HG02759 (cell line): ENCODE measurements at regions not wholly inside any gene's neighbourhood (a gene's known extent, or its start where the extent isn't known, plus 50 kb on each side); places are given as distances from the start of the nearest gene placed in this dataset.
"Not testable (repeated sequence)": the region's sequence is repeated elsewhere in the genome, so short reads cannot be mapped to it uniquely, and the experiment has no call there.

Experiments used
- ATAC-seq: cut with Tn5 transposase; IDR thresholded peaks from one replicate; pipeline ENCODE4 v1.9.1; 2021; ENCODE audit warnings: mild to moderate bottlenecking, moderate library complexity; ENCODE audit not compliant: unreplicated experiment

- ATAC-seq: not testable (repeated sequence)
These were observed 104.7 kb upstream of the SPATS2L start for GRCh38 chr2:200201839-200202238.

- no peak for ATAC-seq
These were observed 103.1 kb upstream of the SPATS2L start for GRCh38 chr2:200203381-200203827.

- ATAC-seq: no peak
These were observed 98.5 kb upstream of the SPATS2L start for GRCh38 chr2:200208041-200208440.

GRCh38 chr2:200209030-200209429 is 97.5 kb upstream of the SPATS2L start:
- no peak for ATAC-seq

GRCh38 chr2:200211643-200212042 is 94.8 kb upstream of the SPATS2L start:
- no peak for ATAC-seq

GRCh38 chr2:200212862-200213425 is 93.5 kb upstream of the SPATS2L start:
- ATAC-seq: no peak

GRCh38 chr2:200216310-200216709 is 90.2 kb upstream of the SPATS2L start:
- ATAC-seq: no peak

- ATAC-seq: no peak
These were observed 89.2 kb upstream of the SPATS2L start for GRCh38 chr2:200217320-200217719.

- no peak for ATAC-seq
These were observed 87.8 kb upstream of the SPATS2L start for GRCh38 chr2:200218645-200219044.

GRCh38 chr2:200219309-200220113 is 87.0 kb upstream of the SPATS2L start:
- no peak for ATAC-seq

GRCh38 chr2:200220251-200220650 is 86.2 kb upstream of the SPATS2L start:
- ATAC-seq: no peak

GRCh38 chr2:200221055-200221955 is 85.2 kb upstream of the SPATS2L start:
- no peak for ATAC-seq

- ATAC-seq: no peak
These were observed 83.7 kb upstream of the SPATS2L start for GRCh38 chr2:200222791-200223190.

- no peak for ATAC-seq
These were observed 83.2 kb upstream of the SPATS2L start for GRCh38 chr2:200223205-200223784.

- no peak for ATAC-seq
These were observed 80.5 kb upstream of the SPATS2L start for GRCh38 chr2:200225951-200226350.

- ATAC-seq: no peak
These were observed 79.8 kb upstream of the SPATS2L start for GRCh38 chr2:200226451-200227426.

GRCh38 chr2:200230716-200231115 is 75.8 kb upstream of the SPATS2L start:
- no peak for ATAC-seq

- ATAC-seq: no peak
These were observed 71.0 kb upstream of the SPATS2L start for GRCh38 chr2:200235533-200235932.

- ATAC-seq: no peak
These were observed 67.3 kb upstream of the SPATS2L start for GRCh38 chr2:200239216-200239615.

GRCh38 chr2:200242570-200242969 is 63.9 kb upstream of the SPATS2L start:
- no peak for ATAC-seq
